Astrocyte of the spinal cord (primary cell): ENCODE measurements at regions not wholly inside any gene's neighbourhood (a gene's known extent, or its start where the extent isn't known, plus 50 kb on each side); places are given as distances from the start of the nearest gene placed in this dataset.

ENCODE experiments used
- DNase-seq: peaks from one replicate; pipeline ENCODE4 v3.0.0; 2011; ENCODE audit warnings: low read depth, low spot score
- H3K4me3 ChIP-seq: 2 replicates; pipeline ENCODE4 v1.5.1; 2011; ENCODE audit warnings: low read depth, mild to moderate bottlenecking, low read length, moderate library complexity
- in situ Hi-C: cut with HindIII; loops from 2 replicates; pipeline ENCODE4 v1.10.0; 2017; ENCODE audit warnings: low sequenced_read_pairs
- TF ChIP-seq, protein P1 (sequence below): IDR thresholded peaks from 2 replicates; pipeline ENCODE4 v1.5.1; 2012; ENCODE audit warnings: low read depth, mild to moderate bottlenecking, low read length, inconsistent platforms

DNA sequence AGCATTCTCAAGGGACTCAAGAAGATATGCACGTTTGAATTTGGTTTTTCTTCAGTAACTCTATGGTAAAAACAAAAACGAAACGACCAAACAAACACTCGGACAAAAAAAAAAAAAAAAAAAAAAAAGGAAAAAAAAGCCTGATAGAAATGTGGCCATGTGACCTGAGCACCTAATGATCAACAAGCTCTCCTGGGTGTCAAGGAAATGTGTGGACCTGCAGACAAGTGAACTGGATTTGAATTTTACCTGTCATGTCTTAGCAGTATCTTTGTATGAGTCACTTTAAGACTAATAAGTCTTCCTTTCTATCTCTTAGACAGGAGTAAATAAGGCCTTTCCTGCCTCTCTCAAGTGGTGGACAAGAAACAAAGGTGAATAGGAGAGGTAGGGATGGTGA lies 190.6 kb upstream of the GRIA1 start:
- in situ Hi-C loops = no loop called here
- TF ChIP-seq, protein P1, sequence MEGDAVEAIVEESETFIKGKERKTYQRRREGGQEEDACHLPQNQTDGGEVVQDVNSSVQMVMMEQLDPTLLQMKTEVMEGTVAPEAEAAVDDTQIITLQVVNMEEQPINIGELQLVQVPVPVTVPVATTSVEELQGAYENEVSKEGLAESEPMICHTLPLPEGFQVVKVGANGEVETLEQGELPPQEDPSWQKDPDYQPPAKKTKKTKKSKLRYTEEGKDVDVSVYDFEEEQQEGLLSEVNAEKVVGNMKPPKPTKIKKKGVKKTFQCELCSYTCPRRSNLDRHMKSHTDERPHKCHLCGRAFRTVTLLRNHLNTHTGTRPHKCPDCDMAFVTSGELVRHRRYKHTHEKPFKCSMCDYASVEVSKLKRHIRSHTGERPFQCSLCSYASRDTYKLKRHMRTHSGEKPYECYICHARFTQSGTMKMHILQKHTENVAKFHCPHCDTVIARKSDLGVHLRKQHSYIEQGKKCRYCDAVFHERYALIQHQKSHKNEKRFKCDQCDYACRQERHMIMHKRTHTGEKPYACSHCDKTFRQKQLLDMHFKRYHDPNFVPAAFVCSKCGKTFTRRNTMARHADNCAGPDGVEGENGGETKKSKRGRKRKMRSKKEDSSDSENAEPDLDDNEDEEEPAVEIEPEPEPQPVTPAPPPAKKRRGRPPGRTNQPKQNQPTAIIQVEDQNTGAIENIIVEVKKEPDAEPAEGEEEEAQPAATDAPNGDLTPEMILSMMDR = no peak
- no peak for DNase-seq
- H3K4me3 ChIP-seq = no peak overlapping the region

DNA sequence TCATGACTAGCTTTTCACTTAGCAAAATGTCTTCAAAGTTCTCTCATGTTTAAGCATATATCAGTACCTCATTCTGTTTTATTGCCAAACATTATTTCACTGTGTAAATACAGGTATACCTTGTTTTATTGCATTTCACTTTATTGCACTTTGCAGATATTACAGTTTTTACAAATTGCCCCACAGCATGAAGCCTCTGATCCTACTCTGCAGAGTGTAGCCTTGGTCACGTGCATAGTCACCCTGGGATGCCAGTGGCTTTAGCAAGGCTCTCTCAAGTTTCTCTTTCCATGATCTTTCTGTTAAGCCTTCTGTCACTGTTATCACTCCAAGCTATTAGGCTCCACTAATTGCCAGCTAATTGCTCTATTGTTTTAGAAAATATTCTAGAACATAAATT lies 182.2 kb upstream of the GRIA1 start:
- in situ Hi-C loops = no loop called here
- TF ChIP-seq, protein P1 = no peak
- no peak overlapping the region for H3K4me3 ChIP-seq
- no peak for DNase-seq

DNA sequence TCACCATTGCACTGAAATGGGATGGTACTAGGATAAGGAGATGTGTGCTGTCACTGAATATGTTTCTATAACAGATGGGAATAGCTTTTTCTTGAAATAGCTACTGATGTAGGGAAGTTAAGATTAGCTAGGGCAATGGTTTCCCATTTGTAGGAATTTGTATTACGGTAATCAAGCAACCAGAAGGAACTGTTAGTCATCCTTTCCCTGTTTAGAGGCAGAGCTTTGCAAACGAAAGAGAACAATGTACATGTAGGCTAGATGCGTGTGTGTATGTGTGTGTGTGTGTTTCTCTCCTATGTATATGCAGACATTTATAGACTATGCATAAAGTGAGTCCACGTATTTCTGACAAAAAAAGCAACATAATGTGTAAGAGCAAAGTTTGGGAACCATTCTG lies 171.9 kb upstream of the GRIA1 start:
- no peak for DNase-seq
- TF ChIP-seq, protein P1 = no peak
- H3K4me3 ChIP-seq = no peak overlapping the region
- in situ Hi-C loops = no loop called here

DNA sequence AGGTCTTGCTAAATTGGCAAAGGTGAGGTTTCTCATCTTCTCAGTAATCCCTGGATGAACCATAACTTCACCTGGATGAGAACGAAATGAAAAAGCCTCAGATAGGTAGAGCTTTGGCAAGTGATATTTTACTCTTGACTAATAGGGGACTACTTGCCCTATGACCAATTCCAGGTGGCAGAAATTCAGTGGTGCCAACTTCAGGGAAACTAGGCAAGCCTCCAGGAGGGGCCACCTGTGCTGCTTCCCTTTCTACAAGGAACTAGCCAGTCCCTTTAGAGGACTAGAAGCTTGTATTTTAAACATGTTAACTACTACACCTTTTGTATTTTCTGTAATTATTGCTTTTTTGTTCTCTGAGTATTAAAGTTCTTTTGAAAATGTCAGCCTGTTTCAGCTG lies 169.0 kb upstream of the GRIA1 start:
- no peak overlapping the region for H3K4me3 ChIP-seq
- no peak for DNase-seq
- in situ Hi-C loops = no loop called here
- TF ChIP-seq, protein P1 = no peak

DNA sequence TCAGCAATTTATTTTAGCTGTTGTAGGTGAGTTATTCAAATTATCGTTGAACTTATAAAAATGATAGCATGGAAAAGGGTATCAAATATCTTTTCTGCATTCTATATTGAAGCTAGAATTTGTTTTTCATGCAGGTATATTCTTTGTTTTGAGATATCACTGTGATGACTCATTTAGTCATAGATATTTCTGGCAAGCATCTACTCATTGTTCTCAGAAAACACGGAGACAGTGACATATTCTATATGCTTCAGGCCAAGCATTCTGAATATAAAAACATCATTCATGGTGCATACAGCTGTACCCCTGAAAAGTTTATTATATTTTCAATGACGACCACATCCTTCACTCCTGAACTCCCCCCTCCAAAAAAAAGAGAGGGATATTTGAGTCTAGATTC lies 150.3 kb upstream of the GRIA1 start:
- TF ChIP-seq, protein P1 = no peak
- no peak overlapping the region for H3K4me3 ChIP-seq
- DNase-seq = no peak
- in situ Hi-C loops = no loop called here

DNA sequence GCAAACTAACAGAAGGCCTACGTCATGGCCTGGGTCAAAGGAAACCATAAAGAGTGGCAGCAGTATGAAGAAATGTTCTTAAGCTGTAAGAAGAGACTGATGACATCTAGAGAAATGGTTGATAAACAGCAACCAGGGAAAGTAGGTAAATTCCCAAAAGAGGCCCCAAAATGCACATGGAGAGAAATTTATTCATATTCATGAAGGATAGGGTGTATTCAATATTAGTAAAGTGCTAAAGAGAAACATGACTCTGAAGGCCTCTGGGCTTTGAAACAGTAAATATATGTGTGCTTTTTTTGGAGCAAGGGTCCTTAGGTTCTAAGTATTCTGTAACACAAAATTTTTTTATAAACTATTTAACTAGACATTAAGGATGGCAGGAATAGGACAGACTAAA lies 149.7 kb upstream of the GRIA1 start:
- TF ChIP-seq, protein P1 = no peak
- no peak for DNase-seq
- H3K4me3 ChIP-seq = no peak overlapping the region
- in situ Hi-C loops = no loop called here

DNA sequence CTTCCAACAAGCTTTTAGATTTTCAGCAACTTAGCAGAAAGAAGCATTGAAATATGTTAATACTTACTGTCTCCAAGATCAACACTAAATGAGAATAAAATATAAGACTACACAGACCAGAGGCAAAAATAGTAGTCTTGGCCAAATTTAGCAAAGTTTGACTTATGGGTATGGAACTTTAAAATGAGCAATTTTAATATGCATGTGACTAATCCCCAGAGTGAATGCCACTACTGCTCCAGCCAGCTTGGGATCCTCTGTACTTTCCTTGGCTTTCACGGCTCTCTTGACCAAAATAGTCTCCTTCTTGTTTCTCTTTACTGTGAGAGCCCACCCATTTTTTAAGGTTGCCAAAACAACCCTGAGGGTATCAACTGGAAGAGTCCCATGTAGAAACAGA lies 148.0 kb upstream of the GRIA1 start:
- H3K4me3 ChIP-seq = no peak overlapping the region
- TF ChIP-seq, protein P1 = no peak
- in situ Hi-C loops = no loop called here
- no peak for DNase-seq
